HepG2 (cell line): ENCODE measurements at regions not wholly inside any gene's neighbourhood (a gene's known extent, or its start where the extent isn't known, plus 50 kb on each side); places are given as distances from the start of the nearest gene placed in this dataset.

Source experiments
- ARHGAP35 ChIP-seq: sonication (generic); formaldehyde crosslinking; IDR thresholded peaks from 2 replicates; pipeline ENCODE4 v1.9.0; 2022; ENCODE audit warnings: mild to moderate bottlenecking, inconsistent platforms, moderate library complexity, missing genetic modification reagents, borderline replicate concordance
- ARID3A ChIP-seq: IDR thresholded peaks from 2 replicates; pipeline ENCODE4 v1.6.1; 2012; ENCODE audit warnings: low read depth, low read length, improper control_type of control experiment
- ATF3 ChIP-seq: sonication (generic); formaldehyde crosslinking; IDR thresholded peaks from 2 replicates; pipeline ENCODE4 v1.4.0; 2020; ENCODE audit warnings: missing genetic modification reagents
- CEBPZ ChIP-seq: IDR thresholded peaks from 2 replicates; pipeline ENCODE4 v1.6.1; 2012; ENCODE audit warnings: low read length, improper control_type of control experiment
- CTCF ChIP-seq: sonication (generic); formaldehyde crosslinking; IDR thresholded peaks from 2 replicates; pipeline ENCODE4 v1.5.0; 2020; ENCODE audit warnings: mild to moderate bottlenecking, missing genetic modification reagents, moderate library complexity
- KDM5A ChIP-seq: fragments of 200-600 bp; sonication (generic); IDR thresholded peaks from 2 replicates; pipeline ENCODE4 v1.7.0; 2018; ENCODE audit warnings: antibody characterized with exemption, mild to moderate bottlenecking, low read length, borderline replicate concordance
- MAFK ChIP-seq, 2 experiments: IDR thresholded peaks in 1 of 2; conservative IDR thresholded peaks in 1 of 2; 2 replicates each; pipeline ENCODE4 v1.6.1; 2011; ENCODE audit warnings: improper control_type of control experiment in 2 of 2, low read length in 2 of 2
- NBN ChIP-seq: fragments of 450-650 bp; conservative IDR thresholded peaks from 2 replicates; pipeline ENCODE4 v1.6.1; 2017
- RBFOX2 ChIP-seq: fragments of 200-400 bp; formaldehyde crosslinking; IDR thresholded peaks from 2 replicates; pipeline ENCODE4 v1.6.1; 2017; ENCODE audit warnings: low read depth, mild to moderate bottlenecking, low read length
- ZNF367 ChIP-seq: sonication (generic); formaldehyde crosslinking; IDR thresholded peaks from 2 replicates; pipeline ENCODE4 v1.4.0; 2020; ENCODE audit warnings: missing genetic modification reagents, borderline replicate concordance
- ZNF460 ChIP-seq: sonication (generic); formaldehyde crosslinking; IDR thresholded peaks from 2 replicates; pipeline ENCODE4 v1.5.1; 2020; ENCODE audit warnings: missing genetic modification reagents, mild to moderate bottlenecking, borderline replicate concordance

- TF ChIP-seq CEBPZ (no peak), ZNF367 (CRISPR knock-in tag) (no peak), NBN (no peak), ARID3A (no peak), MAFK (conservative IDR thresholded peaks at IDR 0.05 in 1 of 2, IDR thresholded peaks at IDR 0.05 in 1 of 2; ENCODE audit: low read length in 2 of 2) (no peak), KDM5A (no peak), CTCF (no peak), ZNF460 (CRISPR knock-in tag) (no peak), ARHGAP35 (CRISPR knock-in tag) (no peak), ATF3 (CRISPR knock-in tag) (no peak), RBFOX2 (no peak)
Measured at GRCh38 chr5:62707131-62707530, 128.5 kb downstream of the LRRC70 start.
